ENCODE measurements at regions not wholly inside any gene's neighbourhood (a gene's known extent, or its start where the extent isn't known, plus 50 kb on each side); places are given as distances from the start of the nearest gene placed in this dataset.

- Histone ChIP-seq H3K27me3 (no peaks in the 10 kb centered on the region), H3K36me3 (replicated peaks in 1 of 2; ENCODE audit: insufficient read depth in 1 of 2, low read depth in 2 of 2) (no peaks in the 10 kb centered on the region), H3K4me3 (no peak overlapping the region), H3K27ac (no peak overlapping the region), H3K9me3 (no peaks in the 10 kb centered on the region), H3K4me1 (no peaks in the 10 kb centered on the region)
- ATAC-seq, result no peak
- no peak for DNase-seq
- TF ChIP-seq POLR2A (IDR thresholded peaks at IDR 0.05) (no peak), CTCF (IDR thresholded peaks at IDR 0.05) (no peak)
- 67 to 79% methylated on average over 5 to 7 of the region's 7 CpGs for WGBS, 2 donors
- intact Hi-C loops (cut with DNase I), result no loop called here
Measured at GRCh38 chr17:73943416-73944110, 259.9 kb upstream of the RPL38 start.

DNA sequence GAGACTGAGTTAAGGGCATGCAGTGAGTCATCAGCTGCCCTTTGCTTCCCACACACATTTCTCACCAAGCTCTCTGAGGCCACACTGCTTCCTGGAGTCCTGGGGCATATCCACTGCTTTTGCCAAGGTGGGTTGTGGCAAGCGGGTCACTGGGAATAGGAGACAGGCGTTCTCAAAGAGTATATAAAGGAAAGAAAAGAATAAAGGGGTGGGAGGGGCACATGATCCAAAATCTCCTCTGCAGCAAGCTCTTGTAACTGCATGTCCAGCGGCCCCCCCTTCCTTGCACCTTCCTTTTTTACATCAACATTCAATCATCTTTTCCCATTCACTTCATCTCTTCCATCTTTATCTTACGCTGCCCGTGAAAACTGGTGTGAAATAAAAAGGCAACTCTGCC, 259.1 kb upstream of the RPL38 start:
- DNase-seq (no peak), ATAC-seq (no peak)
- Histone ChIP-seq H3K4me3 (no peak overlapping the region), H3K27ac (no peak overlapping the region), H3K36me3 (replicated peaks in 1 of 2; ENCODE audit: insufficient read depth in 1 of 2, low read depth in 2 of 2) (no peaks in the 10 kb centered on the region), H3K9me3 (no peaks in the 10 kb centered on the region), H3K4me1 (no peaks in the 10 kb centered on the region), H3K27me3 (no peaks in the 10 kb centered on the region)
- WGBS, 2 donors, result 86 to 90% methylated on average over 5 of the region's 5 CpGs
- TF ChIP-seq POLR2A (IDR thresholded peaks at IDR 0.05), result no peak
- TF ChIP-seq CTCF (IDR thresholded peaks at IDR 0.05), result no peak
- intact Hi-C loops (cut with DNase I), result no loop called here

DNA sequence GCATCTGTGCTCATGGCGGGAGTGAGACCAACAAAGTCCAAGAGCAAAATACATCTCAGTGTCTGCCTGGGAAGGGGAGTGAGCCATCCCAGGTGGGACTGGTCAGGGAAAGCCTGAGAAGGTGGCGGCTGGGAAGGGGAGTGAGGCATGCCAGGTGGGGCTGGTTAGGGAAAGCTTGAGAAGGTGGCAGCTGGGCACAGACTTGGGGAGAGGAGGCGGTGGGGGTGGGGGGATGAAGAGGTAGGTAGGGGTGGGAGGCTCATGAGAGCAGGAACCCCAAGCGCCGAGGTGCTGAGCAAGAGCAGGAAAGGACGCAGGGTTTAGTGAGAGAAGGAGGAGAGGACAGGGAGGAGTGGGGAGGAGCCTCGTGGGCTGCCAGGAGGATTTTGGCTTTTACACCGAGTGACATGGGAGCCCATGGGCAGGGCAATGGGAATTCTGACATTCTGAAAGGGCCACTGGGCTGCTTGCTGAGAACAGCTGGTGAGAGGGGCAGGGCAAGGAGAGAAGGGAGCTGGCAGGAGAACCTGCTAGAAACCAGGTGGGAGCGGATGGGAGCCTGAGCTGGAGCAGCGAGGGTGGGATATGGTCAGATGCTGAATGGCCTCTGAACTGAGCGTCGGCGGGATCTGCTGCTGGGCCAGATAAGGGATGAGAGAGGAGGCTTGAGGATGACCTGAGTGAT, 256.1 kb upstream of the RPL38 start:
- Histone ChIP-seq H3K27ac (peak overlapping the region in 2 of 4 donors; percentile 8 to 33), H3K27me3 (peaks cover 0 to 4% of the 10 kb centered on the region in 2 donors), H3K4me3 (no peak overlapping the region), H3K4me1 (peaks cover 20% of the 10 kb centered on the region), H3K36me3 (replicated peaks in 1 of 2; ENCODE audit: insufficient read depth in 1 of 2, low read depth in 2 of 2) (no peaks in the 10 kb centered on the region), H3K9me3 (no peaks in the 10 kb centered on the region)
- 62 to 65% methylated on average over 13 of the region's 13 CpGs for WGBS, 2 donors
- DNase-seq (peak; percentile 47 to 86 (median 69)), ATAC-seq (peak; percentile 36)
- no peak for TF ChIP-seq POLR2A (IDR thresholded peaks at IDR 0.05)
- no peak for TF ChIP-seq CTCF (IDR thresholded peaks at IDR 0.05)
- intact Hi-C loops (cut with DNase I), result no loop called here

- ATAC-seq, result no peak
- Histone ChIP-seq H3K4me3 (no peak overlapping the region), H3K27ac (peak overlapping the region in 1 of 4 donors; percentile 33), H3K36me3 (replicated peaks in 1 of 2; ENCODE audit: insufficient read depth in 1 of 2, low read depth in 2 of 2) (no peaks in the 10 kb centered on the region), H3K4me1 (peaks cover 26% of the 10 kb centered on the region), H3K9me3 (no peaks in the 10 kb centered on the region), H3K27me3 (peaks cover 0 to 4% of the 10 kb centered on the region in 2 donors)
- intact Hi-C loops (cut with DNase I), result no loop called here
- 91 to 92% methylated on average over 4 of the region's 4 CpGs for WGBS, 2 donors
- DNase-seq, result peak in 2 of 4 donors; percentile 33 to 48
- TF ChIP-seq CTCF (IDR thresholded peaks at IDR 0.05), result no peak
- no peak for TF ChIP-seq POLR2A (IDR thresholded peaks at IDR 0.05)
Measured at GRCh38 chr17:73947966-73948355, 255.5 kb upstream of the RPL38 start.

All from body of pancreas (tissue), 4 donors.